ENCODE measurements at regions not wholly inside any gene's neighbourhood (a gene's known extent, or its start where the extent isn't known, plus 50 kb on each side); places are given as distances from the start of the nearest gene placed in this dataset.

GRCh38 chr7:136130511-136131303 is 153.5 kb upstream of the MTPN start:
- no peak for TF ChIP-seq CTCF (IDR thresholded peaks at IDR 0.05; ENCODE audit: unreplicated experiment)
- BruUV-seq (replicated peaks) = no TSS peak
- Mint-ChIP-seq H3K27me3 (ENCODE audit: unreplicated experiment) (no peaks in the 10 kb centered on the region), H3K27ac (ENCODE audit: unreplicated experiment) (no peak overlapping the region), H3K36me3 (ENCODE audit: insufficient read depth, unreplicated experiment) (no peaks in the 10 kb centered on the region), H3K9me3 (ENCODE audit: low read depth, unreplicated experiment) (peaks cover 5% of the 10 kb centered on the region), H3K4me3 (ENCODE audit: low read depth, unreplicated experiment) (no peak overlapping the region), H3K4me1 (ENCODE audit: low read depth, unreplicated experiment) (no peaks in the 10 kb centered on the region)
- no peak for DNase-seq
- intact Hi-C loops (cut with micrococcal nuclease; ENCODE audit: unreplicated experiment) = no loop called here
- CTCF ChIA-PET = interaction anchor here (0.6 kb wide), 1 partner anchor 67 kb away, joined by 3 read pairs; no protein-coding TSS in a partner anchor

- no peak overlapping the region for H3K27ac Mint-ChIP-seq (ENCODE audit: unreplicated experiment)
- BruUV-seq (replicated peaks) = no TSS peak
- no peak overlapping the region for H3K4me3 Mint-ChIP-seq (ENCODE audit: low read depth, unreplicated experiment)
- H3K27me3 Mint-ChIP-seq (ENCODE audit: unreplicated experiment) = no peaks in the 10 kb centered on the region
- H3K9me3 Mint-ChIP-seq (ENCODE audit: low read depth, unreplicated experiment) = peaks cover 4% of the 10 kb centered on the region
- H3K4me1 Mint-ChIP-seq (ENCODE audit: low read depth, unreplicated experiment) = no peaks in the 10 kb centered on the region
- no peak for TF ChIP-seq CTCF (IDR thresholded peaks at IDR 0.05; ENCODE audit: unreplicated experiment)
- intact Hi-C loops (cut with micrococcal nuclease; ENCODE audit: unreplicated experiment) = no loop called here
- H3K36me3 Mint-ChIP-seq (ENCODE audit: insufficient read depth, unreplicated experiment) = no peaks in the 10 kb centered on the region
- CTCF ChIA-PET = no interaction called here
- DNase-seq = no peak
These were observed 150.9 kb upstream of the MTPN start for GRCh38 chr7:136128050-136128449.

- no peaks in the 10 kb centered on the region for H3K36me3 Mint-ChIP-seq (ENCODE audit: insufficient read depth, unreplicated experiment)
- no peaks in the 10 kb centered on the region for H3K27me3 Mint-ChIP-seq (ENCODE audit: unreplicated experiment)
- TF ChIP-seq CTCF (IDR thresholded peaks at IDR 0.05; ENCODE audit: unreplicated experiment) = no peak
- DNase-seq = no peak
- CTCF ChIA-PET = no interaction called here
- H3K4me3 Mint-ChIP-seq (ENCODE audit: low read depth, unreplicated experiment) = no peak overlapping the region
- BruUV-seq (replicated peaks) = no TSS peak
- intact Hi-C loops (cut with micrococcal nuclease; ENCODE audit: unreplicated experiment) = no loop called here
- H3K4me1 Mint-ChIP-seq (ENCODE audit: low read depth, unreplicated experiment) = no peaks in the 10 kb centered on the region
- H3K9me3 Mint-ChIP-seq (ENCODE audit: low read depth, unreplicated experiment) = peaks cover 7% of the 10 kb centered on the region
- no peak overlapping the region for H3K27ac Mint-ChIP-seq (ENCODE audit: unreplicated experiment)
These were observed 146.2 kb upstream of the MTPN start for GRCh38 chr7:136123352-136123751.

- H3K27ac Mint-ChIP-seq (ENCODE audit: unreplicated experiment) = no peak overlapping the region
- H3K9me3 Mint-ChIP-seq (ENCODE audit: low read depth, unreplicated experiment) = peaks cover 7% of the 10 kb centered on the region
- no peak for TF ChIP-seq CTCF (IDR thresholded peaks at IDR 0.05; ENCODE audit: unreplicated experiment)
- no peak overlapping the region for H3K4me3 Mint-ChIP-seq (ENCODE audit: low read depth, unreplicated experiment)
- no peaks in the 10 kb centered on the region for H3K4me1 Mint-ChIP-seq (ENCODE audit: low read depth, unreplicated experiment)
- H3K27me3 Mint-ChIP-seq (ENCODE audit: unreplicated experiment) = no peaks in the 10 kb centered on the region
- intact Hi-C loops (cut with micrococcal nuclease; ENCODE audit: unreplicated experiment) = no loop called here
- BruUV-seq (replicated peaks) = no TSS peak
- DNase-seq = no peak
- H3K36me3 Mint-ChIP-seq (ENCODE audit: insufficient read depth, unreplicated experiment) = no peaks in the 10 kb centered on the region
- CTCF ChIA-PET = no interaction called here
These were observed 144.9 kb upstream of the MTPN start for GRCh38 chr7:136122026-136122425.
